A673 (cell line): ENCODE measurements at regions not wholly inside any gene's neighbourhood (a gene's known extent, or its start where the extent isn't known, plus 50 kb on each side); places are given as distances from the start of the nearest gene placed in this dataset.

Source experiments
- BruUV-seq: library from RNA; stranded (reverse); fragments of 400-500 nt; replicated peaks from 2 replicates; lab custom pipeline; 2021; lab: Mats Ljungman, UMichigan
- CTCF ChIA-PET: fragments of 300-600 bp; sonication (Branson Sonifier 250); formaldehyde crosslinking; loops from one replicate; lab custom pipeline; 2022; ENCODE audit warnings: antibody characterized with exemption; lab: Charles Lee
- POLR2A ChIA-PET: fragments of 300-600 bp; sonication (Branson Sonifier 250); formaldehyde crosslinking; loops from one replicate; lab custom pipeline; 2022; ENCODE audit warnings: antibody characterized with exemption; ENCODE audit not compliant: low non-redundant PET; lab: Charles Lee
- DNase-seq: peaks from one replicate; pipeline ENCODE4 v3.0.0-alpha.2; 2015; ENCODE audit warnings: low spot score
- H3K27ac ChIP-seq: fragments of 200-600 bp; sonication (generic); 2 replicates; pipeline ENCODE4 v1.5.1; 2016; ENCODE audit warnings: mixed run types, low read depth, mild to moderate bottlenecking, mixed read lengths, antibody characterized with exemption, low read length; ENCODE audit not compliant: poor library complexity, severe bottlenecking
- H3K27me3 ChIP-seq: fragments of 200-600 bp; sonication (generic); replicated peaks from 2 replicates; pipeline ENCODE4 v1.6.1; 2017; ENCODE audit warnings: mixed run types, low read depth, mild to moderate bottlenecking, mixed read lengths, antibody characterized with exemption, low read length; ENCODE audit not compliant: insufficient read depth, poor library complexity
- H3K36me3 ChIP-seq: fragments of 200-600 bp; sonication (generic); 2 replicates; pipeline ENCODE4 v1.6.1; 2016; ENCODE audit warnings: mixed run types, mild to moderate bottlenecking, mixed read lengths, antibody characterized with exemption, low read length; ENCODE audit not compliant: insufficient read depth, poor library complexity, severe bottlenecking
- H3K4me1 ChIP-seq: fragments of 200-600 bp; sonication (generic); 2 replicates; pipeline ENCODE4 v1.6.1; 2017; ENCODE audit warnings: mixed run types, mild to moderate bottlenecking, mixed read lengths, antibody characterized with exemption, low read length; ENCODE audit not compliant: insufficient read depth, poor library complexity, severe bottlenecking
- H3K4me3 ChIP-seq: fragments of 200-600 bp; sonication (generic); 2 replicates; pipeline ENCODE4 v1.5.1; 2016; ENCODE audit warnings: low read depth, mixed run types, mild to moderate bottlenecking, mixed read lengths, low read length; ENCODE audit not compliant: poor library complexity, severe bottlenecking
- H3K9me3 ChIP-seq: fragments of 200-600 bp; sonication (generic); 2 replicates; pipeline ENCODE4 v1.6.1; 2016; ENCODE audit warnings: mixed run types, low read depth, mild to moderate bottlenecking, mixed read lengths, antibody characterized with exemption, low read length; ENCODE audit not compliant: poor library complexity, severe bottlenecking
- EZH2 ChIP-seq: fragments of 200-600 bp; sonication (generic); IDR thresholded peaks from 2 replicates; pipeline ENCODE4 v1.6.1; 2017; ENCODE audit warnings: borderline replicate concordance, low read depth, mild to moderate bottlenecking, mixed read lengths, antibody characterized with exemption, low read length; ENCODE audit not compliant: poor library complexity, severe bottlenecking
- intact Hi-C: fragments of 100-400 bp; cut with micrococcal nuclease; formaldehyde crosslinking; loops from one replicate; pipeline ENCODE4 v1.10.0; 2022; ENCODE audit not compliant: unreplicated experiment
- TF ChIP-seq, protein P1 (sequence below): fragments of 300-800, 200-600 bp; sonication (generic); conservative IDR thresholded peaks from 2 replicates; pipeline ENCODE4 v1.5.1; 2017; ENCODE audit warnings: low read depth, mild to moderate bottlenecking, antibody characterized with exemption, low read length, moderate library complexity, mixed read lengths

DNA sequence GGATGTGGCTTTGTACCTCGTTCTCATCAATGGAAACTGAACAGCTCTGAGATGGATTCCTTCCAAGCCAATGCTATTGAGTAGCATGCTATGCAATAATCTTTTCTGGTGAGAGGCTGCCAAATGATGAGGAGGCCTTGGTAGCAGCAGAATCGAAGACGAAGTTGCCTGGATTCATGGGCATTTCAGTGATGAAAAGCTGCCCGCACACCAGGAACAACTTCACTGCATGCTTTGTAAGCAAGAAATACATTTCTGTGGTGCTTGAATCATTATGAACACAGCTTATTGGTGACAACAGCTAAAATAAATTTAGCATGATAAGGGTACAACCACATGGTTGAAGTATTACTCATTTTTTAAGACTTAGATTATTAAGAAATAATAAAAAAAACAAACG lies 246.8 kb upstream of the ROBO1 start:
- TF ChIP-seq EZH2, result no peak
- TF ChIP-seq, protein P1, sequence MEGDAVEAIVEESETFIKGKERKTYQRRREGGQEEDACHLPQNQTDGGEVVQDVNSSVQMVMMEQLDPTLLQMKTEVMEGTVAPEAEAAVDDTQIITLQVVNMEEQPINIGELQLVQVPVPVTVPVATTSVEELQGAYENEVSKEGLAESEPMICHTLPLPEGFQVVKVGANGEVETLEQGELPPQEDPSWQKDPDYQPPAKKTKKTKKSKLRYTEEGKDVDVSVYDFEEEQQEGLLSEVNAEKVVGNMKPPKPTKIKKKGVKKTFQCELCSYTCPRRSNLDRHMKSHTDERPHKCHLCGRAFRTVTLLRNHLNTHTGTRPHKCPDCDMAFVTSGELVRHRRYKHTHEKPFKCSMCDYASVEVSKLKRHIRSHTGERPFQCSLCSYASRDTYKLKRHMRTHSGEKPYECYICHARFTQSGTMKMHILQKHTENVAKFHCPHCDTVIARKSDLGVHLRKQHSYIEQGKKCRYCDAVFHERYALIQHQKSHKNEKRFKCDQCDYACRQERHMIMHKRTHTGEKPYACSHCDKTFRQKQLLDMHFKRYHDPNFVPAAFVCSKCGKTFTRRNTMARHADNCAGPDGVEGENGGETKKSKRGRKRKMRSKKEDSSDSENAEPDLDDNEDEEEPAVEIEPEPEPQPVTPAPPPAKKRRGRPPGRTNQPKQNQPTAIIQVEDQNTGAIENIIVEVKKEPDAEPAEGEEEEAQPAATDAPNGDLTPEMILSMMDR, result no peak
- ChIA-PET CTCF (no interaction called here), POLR2A (no interaction called here)

DNA sequence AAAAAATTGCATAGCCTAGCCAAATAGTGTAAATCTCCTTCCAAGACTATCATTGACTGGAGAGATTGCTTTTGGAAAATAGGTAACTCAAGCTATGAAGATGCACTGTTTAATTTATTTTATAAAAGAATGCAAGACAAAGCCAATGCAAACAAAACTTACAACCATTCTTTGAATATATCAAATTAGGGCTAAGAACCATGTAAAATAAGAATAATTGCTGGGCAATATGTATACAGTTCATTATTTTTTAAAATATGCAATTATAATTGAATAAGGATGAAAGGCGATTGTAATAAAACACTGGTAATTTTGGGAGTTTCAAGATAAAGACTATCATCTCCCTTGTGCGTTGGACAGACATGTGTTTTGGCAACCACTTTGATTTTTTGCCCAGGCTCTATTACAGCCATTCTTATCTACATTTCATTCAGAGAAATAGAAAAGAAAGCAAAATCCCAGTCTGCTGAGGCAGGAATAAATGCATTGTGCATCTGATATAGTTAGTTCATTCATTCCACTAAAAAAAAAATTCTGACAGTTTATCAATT lies 242.3 kb upstream of the ROBO1 start:
- POLR2A ChIA-PET, result no interaction called here
- no peak overlapping the region for H3K27ac ChIP-seq
- H3K27me3 ChIP-seq, result no peaks in the 10 kb centered on the region
- H3K4me1 ChIP-seq, result no peaks in the 10 kb centered on the region
- no peaks in the 10 kb centered on the region for H3K36me3 ChIP-seq
- no peak overlapping the region for H3K4me3 ChIP-seq
- no peak for DNase-seq
- H3K9me3 ChIP-seq, result no peaks in the 10 kb centered on the region
- BruUV-seq, result no TSS peak
- TF ChIP-seq EZH2, result no peak
- TF ChIP-seq, protein P1, result no peak
- CTCF ChIA-PET, result no interaction called here
- intact Hi-C loops, result no loop called here

More for the DNA sequence above, 246.8 kb upstream of the ROBO1 start:
- intact Hi-C loops, result no loop called here
- H3K4me3 ChIP-seq, result no peak overlapping the region
- no TSS peak for BruUV-seq
- DNase-seq, result no peak
- H3K36me3 ChIP-seq, result no peaks in the 10 kb centered on the region
- H3K27me3 ChIP-seq, result no peaks in the 10 kb centered on the region
- H3K27ac ChIP-seq, result no peak overlapping the region
- no peaks in the 10 kb centered on the region for H3K9me3 ChIP-seq
- peaks cover 16% of the 10 kb centered on the region for H3K4me1 ChIP-seq

DNA sequence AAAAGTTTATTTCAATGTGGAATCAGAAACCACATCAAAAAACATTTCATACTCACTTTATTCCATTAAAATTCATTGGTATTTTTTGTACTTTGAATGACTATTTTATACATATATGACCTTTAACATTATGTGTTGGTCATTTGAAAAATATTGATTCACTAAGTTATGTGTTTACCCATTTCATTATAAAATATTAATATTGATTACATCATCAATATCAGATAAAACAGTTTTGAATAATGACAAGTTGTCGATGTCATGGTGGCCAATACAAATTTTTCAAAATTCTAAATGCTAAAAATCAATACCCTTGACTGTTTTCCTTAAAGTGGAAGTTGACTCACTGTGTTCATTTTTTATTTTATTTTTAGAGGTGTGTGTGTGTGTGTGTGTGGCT lies 239.7 kb upstream of the ROBO1 start:
- ChIA-PET POLR2A (no interaction called here), CTCF (no interaction called here)
- BruUV-seq, result no TSS peak
- Histone ChIP-seq H3K9me3 (no peaks in the 10 kb centered on the region), H3K27me3 (no peaks in the 10 kb centered on the region), H3K27ac (no peak overlapping the region), H3K4me1 (no peaks in the 10 kb centered on the region), H3K36me3 (no peaks in the 10 kb centered on the region), H3K4me3 (no peak overlapping the region)
- intact Hi-C loops, result no loop called here
- no peak for TF ChIP-seq EZH2
- TF ChIP-seq, protein P1, result no peak
- DNase-seq, result no peak
